CD14-positive monocyte (primary cell): ENCODE measurements at regions not wholly inside any gene's neighbourhood (a gene's known extent, or its start where the extent isn't known, plus 50 kb on each side); places are given as distances from the start of the nearest gene placed in this dataset.

Experiments
- DNase-seq, 3 donors: peaks; one replicate each; pipeline ENCODE4 v3.0.0-alpha.2; 2011 to 2022
- H2AFZ ChIP-seq: 2 replicates; pipeline ENCODE4 v1.6.0; 2012; ENCODE audit warnings: mild to moderate bottlenecking, low read depth, low read length, inconsistent platforms; ENCODE audit not compliant: insufficient read depth, poor library complexity, severe bottlenecking
- H3K27ac ChIP-seq, 2 donors: 1 replicate in 1 of 2; 2 replicates in 1 of 2; pipeline ENCODE4 v1.5.1; 2012 to 2013; ENCODE audit warnings: low read length in 2 of 2, control low read depth in 1 of 2, inconsistent platforms in 1 of 2, low read depth in 1 of 2, mild to moderate bottlenecking in 1 of 2
- H3K27me3 ChIP-seq, 2 donors: one replicate each; pipeline versions ENCODE4 v1.6.0 to v1.6.1; 2011 to 2013; ENCODE audit warnings: low read length in 2 of 2; ENCODE audit not compliant: control insufficient read depth in 2 of 2, insufficient read depth in 2 of 2
- H3K36me3 ChIP-seq, 2 donors: replicated peaks in 1 of 2; 1 replicate in 1 of 2; 2 replicates in 1 of 2; pipeline versions ENCODE4 v1.5.1 to v1.6.1; 2012 to 2013; ENCODE audit warnings: low read length in 2 of 2, control low read depth in 1 of 2, inconsistent platforms in 1 of 2, mild to moderate bottlenecking in 1 of 2; ENCODE audit not compliant: insufficient read depth in 2 of 2, control insufficient read depth in 1 of 2
- H3K4me1 ChIP-seq, 2 donors: 1 replicate in 1 of 2; 2 replicates in 1 of 2; pipeline versions ENCODE4 v1.5.1 to v1.6.1; 2012 to 2013; ENCODE audit warnings: low read length in 2 of 2, control low read depth in 1 of 2, inconsistent platforms in 1 of 2, mild to moderate bottlenecking in 1 of 2, moderate library complexity in 1 of 2; ENCODE audit not compliant: insufficient read depth in 2 of 2, control insufficient read depth in 1 of 2
- H3K4me2 ChIP-seq: replicated peaks from 2 replicates; pipeline ENCODE3; 2012; ENCODE audit warnings: low read length, moderate library complexity, mild to moderate bottlenecking; ENCODE audit not compliant: poor library complexity, severe bottlenecking; ENCODE audit errors: extremely low read depth
- H3K4me3 ChIP-seq, 3 experiments: fragments of 200-600 bp in 1 of 3; sonication (generic) in 1 of 3; replicated peaks in 1 of 3; 1 replicate in 2 of 3; 2 replicates in 1 of 3; pipeline ENCODE4 v1.5.1; 2011 to 2013; ENCODE audit warnings: low read length in 3 of 3, mild to moderate bottlenecking in 3 of 3, control low read depth in 2 of 3, low read depth in 2 of 3, inconsistent platforms in 1 of 3, moderate library complexity in 1 of 3
- H3K79me2 ChIP-seq: 2 replicates; pipeline ENCODE4 v1.6.0; 2012; ENCODE audit warnings: mild to moderate bottlenecking, control low read depth, inconsistent platforms, low read length, moderate library complexity; ENCODE audit not compliant: insufficient read depth
- H3K9ac ChIP-seq: 2 replicates; pipeline ENCODE4 v1.6.0; 2017; ENCODE audit warnings: low read length, mild to moderate bottlenecking; ENCODE audit not compliant: insufficient read depth, poor library complexity, severe bottlenecking
- H3K9me3 ChIP-seq, 2 donors: replicated peaks in 1 of 2; 1 replicate in 1 of 2; 2 replicates in 1 of 2; pipeline versions ENCODE4 v1.5.1 to v1.6.1; 2012 to 2013; ENCODE audit warnings: low read length in 2 of 2, control low read depth in 1 of 2; ENCODE audit not compliant: control insufficient read depth in 1 of 2, insufficient read depth in 1 of 2
- H4K20me1 ChIP-seq: 2 replicates; pipeline ENCODE4 v1.6.0; 2012; ENCODE audit warnings: mild to moderate bottlenecking, low read length, control low read depth, moderate library complexity; ENCODE audit not compliant: insufficient read depth
- H3K27ac Mint-ChIP-seq, 7 donors: one replicate each; pipeline ENCODE4 v1.8.0; 2020; ENCODE audit warnings: mild to moderate bottlenecking in 7 of 7, mixed read lengths in 7 of 7, moderate library complexity in 6 of 7, inconsistent platforms in 2 of 7
- H3K27me3 Mint-ChIP-seq, 3 donors: one replicate each; pipeline ENCODE4 v1.8.0; 2021 to 2022; ENCODE audit warnings: low read depth in 3 of 3, mild to moderate bottlenecking in 3 of 3, mixed read lengths in 3 of 3, moderate library complexity in 3 of 3, inconsistent platforms in 1 of 3
- H3K36me3 Mint-ChIP-seq, 2 donors: one replicate each; pipeline ENCODE4 v1.8.0; 2020; ENCODE audit warnings: mixed read lengths in 2 of 2, inconsistent platforms in 1 of 2, mild to moderate bottlenecking in 1 of 2
- H3K4me1 Mint-ChIP-seq: one replicate; pipeline ENCODE4 v1.8.0; 2020; ENCODE audit warnings: mild to moderate bottlenecking, mixed read lengths
- H3K4me3 Mint-ChIP-seq, 2 donors: one replicate each; pipeline ENCODE4 v1.8.0; 2020; ENCODE audit warnings: mild to moderate bottlenecking in 2 of 2, mixed read lengths in 2 of 2, moderate library complexity in 1 of 2
- H3K9me3 Mint-ChIP-seq, 7 donors: one replicate each; pipeline ENCODE4 v1.8.0; 2020 to 2022; ENCODE audit warnings: mixed read lengths in 7 of 7, mild to moderate bottlenecking in 6 of 7, moderate library complexity in 6 of 7, inconsistent platforms in 2 of 7
- WGBS: methylation state at CpG from one replicate; pipeline ENCODE4 v1.1.5; 2013; ENCODE audit warnings: missing lambda C conversion rate; ENCODE audit not compliant: insufficient coverage; 5-methylcytosine and 5-hydroxymethylcytosine counted together
- intact Hi-C, 2 donors: fragments of 100-400 bp; cut with micrococcal nuclease; formaldehyde crosslinking; loops; one replicate each; pipeline versions ENCODE4 v1.15.0 to v1.15.1; 2023
- TF ChIP-seq, protein P1 (sequence below): fragments of 200-600 bp; IDR thresholded peaks from one replicate; pipeline ENCODE4 v1.8.0; 2022; ENCODE audit warnings: antibody characterized with exemption, mild to moderate bottlenecking

DNA sequence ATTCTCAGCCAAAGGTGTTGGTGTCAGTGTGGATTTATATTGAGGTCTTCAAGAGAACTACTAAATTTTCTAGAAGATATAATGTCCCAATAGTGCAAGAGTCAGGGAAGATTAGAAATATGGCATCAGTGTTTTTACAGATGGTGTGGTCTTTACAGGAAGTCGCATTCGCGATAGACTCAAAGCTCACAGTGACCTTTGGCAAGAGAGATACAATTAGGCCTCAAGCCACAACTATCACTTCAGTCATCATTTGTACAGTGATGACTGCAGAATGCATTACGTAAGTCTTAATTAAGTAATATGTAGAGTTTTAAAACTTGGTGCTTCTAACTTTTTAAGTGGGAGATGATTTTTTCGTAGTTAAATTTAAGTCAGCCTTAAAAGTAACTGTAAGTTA lies 237.2 kb upstream of the FSTL5 start:
- no peak overlapping the region for H2AFZ ChIP-seq
- H3K36me3 ChIP-seq, result no peaks in the 10 kb centered on the region
- H3K4me1 ChIP-seq, result no peaks in the 10 kb centered on the region
- no peak overlapping the region for H3K27ac ChIP-seq
- no peaks in the 10 kb centered on the region for H3K4me1 Mint-ChIP-seq
- H3K27me3 ChIP-seq, result no peaks in the 10 kb centered on the region
- intact Hi-C loops, result no loop called here
- no peak overlapping the region for H3K4me2 ChIP-seq
- no peaks in the 10 kb centered on the region for H3K79me2 ChIP-seq
- H3K4me3 ChIP-seq, result no peak overlapping the region
- H3K9ac ChIP-seq, result no peak overlapping the region
- no peak overlapping the region for H3K4me3 Mint-ChIP-seq
- peaks cover 0 to 11% (median 2%) of the 10 kb centered on the region in 7 donors for H3K9me3 Mint-ChIP-seq
- WGBS, result 95% methylated on average over 4 of the region's 5 CpGs
- no peaks in the 10 kb centered on the region for H4K20me1 ChIP-seq
- H3K27ac Mint-ChIP-seq, result no peak overlapping the region
- H3K9me3 ChIP-seq, result peaks cover 0 to 5% of the 10 kb centered on the region in 2 donors
- DNase-seq, result no peak
- no peaks in the 10 kb centered on the region for H3K36me3 Mint-ChIP-seq
- TF ChIP-seq, protein P1, sequence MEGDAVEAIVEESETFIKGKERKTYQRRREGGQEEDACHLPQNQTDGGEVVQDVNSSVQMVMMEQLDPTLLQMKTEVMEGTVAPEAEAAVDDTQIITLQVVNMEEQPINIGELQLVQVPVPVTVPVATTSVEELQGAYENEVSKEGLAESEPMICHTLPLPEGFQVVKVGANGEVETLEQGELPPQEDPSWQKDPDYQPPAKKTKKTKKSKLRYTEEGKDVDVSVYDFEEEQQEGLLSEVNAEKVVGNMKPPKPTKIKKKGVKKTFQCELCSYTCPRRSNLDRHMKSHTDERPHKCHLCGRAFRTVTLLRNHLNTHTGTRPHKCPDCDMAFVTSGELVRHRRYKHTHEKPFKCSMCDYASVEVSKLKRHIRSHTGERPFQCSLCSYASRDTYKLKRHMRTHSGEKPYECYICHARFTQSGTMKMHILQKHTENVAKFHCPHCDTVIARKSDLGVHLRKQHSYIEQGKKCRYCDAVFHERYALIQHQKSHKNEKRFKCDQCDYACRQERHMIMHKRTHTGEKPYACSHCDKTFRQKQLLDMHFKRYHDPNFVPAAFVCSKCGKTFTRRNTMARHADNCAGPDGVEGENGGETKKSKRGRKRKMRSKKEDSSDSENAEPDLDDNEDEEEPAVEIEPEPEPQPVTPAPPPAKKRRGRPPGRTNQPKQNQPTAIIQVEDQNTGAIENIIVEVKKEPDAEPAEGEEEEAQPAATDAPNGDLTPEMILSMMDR, result no peak
- H3K27me3 Mint-ChIP-seq, result no peaks in the 10 kb centered on the region

- Mint-ChIP-seq H3K27me3 (no peaks in the 10 kb centered on the region), H3K9me3 (peaks cover 0 to 8% (median 2%) of the 10 kb centered on the region in 7 donors)
- WGBS, result 100% methylated on average over 1 of the region's 1 CpG
Observed at GRCh38 chr4:162392946-162393345, 229.1 kb upstream of the FSTL5 start.

More at GRCh38 chr4:162392946-162393345, 229.1 kb upstream of the FSTL5 start:
- Histone ChIP-seq H4K20me1 (no peaks in the 10 kb centered on the region), H3K9ac (no peak overlapping the region), H3K36me3 (no peaks in the 10 kb centered on the region), H3K4me1 (no peaks in the 10 kb centered on the region), H3K4me3 (no peak overlapping the region), H2AFZ (no peak overlapping the region), H3K27ac (no peak overlapping the region), H3K9me3 (peaks cover 0 to 4% of the 10 kb centered on the region in 2 donors), H3K4me2 (no peak overlapping the region), H3K27me3 (no peaks in the 10 kb centered on the region), H3K79me2 (no peaks in the 10 kb centered on the region)
- no peaks in the 10 kb centered on the region for H3K4me1 Mint-ChIP-seq
- H3K36me3 Mint-ChIP-seq, result no peaks in the 10 kb centered on the region
- TF ChIP-seq, protein P1, result no peak
- no peak overlapping the region for H3K27ac Mint-ChIP-seq
- DNase-seq, result no peak
- intact Hi-C loops, result no loop called here
- H3K4me3 Mint-ChIP-seq, result no peak overlapping the region
